Liver (tissue), 3 donors: ENCODE measurements at regions not wholly inside any gene's neighbourhood (a gene's known extent, or its start where the extent isn't known, plus 50 kb on each side); places are given as distances from the start of the nearest gene placed in this dataset.

Experiments
- CTCF ChIP-seq: fragments of 150-350 bp; IDR thresholded peaks from 2 replicates; pipeline ENCODE4 v1.5.1; 2017; ENCODE audit warnings: improper control_type of control experiment, low read depth, low read length; ENCODE audit not compliant: missing input control
- FOXA1 ChIP-seq: IDR thresholded peaks from 2 replicates; pipeline ENCODE4 v1.6.1; 2016; ENCODE audit warnings: antibody characterized with exemption
- GABPA ChIP-seq, 2 donors: IDR thresholded peaks in 1 of 2; conservative IDR thresholded peaks in 1 of 2; 2 replicates each; pipeline ENCODE4 v1.6.1; 2016; ENCODE audit warnings: antibody characterized with exemption in 2 of 2, mild to moderate bottlenecking in 1 of 2, moderate library complexity in 1 of 2
- JUND ChIP-seq, 2 donors: IDR thresholded peaks; 2 replicates each; pipeline ENCODE4 v1.6.1; 2016; ENCODE audit warnings: antibody characterized with exemption in 2 of 2
- REST ChIP-seq: IDR thresholded peaks from 2 replicates; pipeline ENCODE4 v1.6.1; 2016; ENCODE audit warnings: antibody characterized with exemption, mild to moderate bottlenecking
- TF ChIP-seq, protein P1 (sequence below): IDR thresholded peaks from 2 replicates; pipeline ENCODE4 v1.6.1; 2016; ENCODE audit warnings: antibody characterized with exemption
- donor health status: healthy.
- donor health status: healthy.

DNA sequence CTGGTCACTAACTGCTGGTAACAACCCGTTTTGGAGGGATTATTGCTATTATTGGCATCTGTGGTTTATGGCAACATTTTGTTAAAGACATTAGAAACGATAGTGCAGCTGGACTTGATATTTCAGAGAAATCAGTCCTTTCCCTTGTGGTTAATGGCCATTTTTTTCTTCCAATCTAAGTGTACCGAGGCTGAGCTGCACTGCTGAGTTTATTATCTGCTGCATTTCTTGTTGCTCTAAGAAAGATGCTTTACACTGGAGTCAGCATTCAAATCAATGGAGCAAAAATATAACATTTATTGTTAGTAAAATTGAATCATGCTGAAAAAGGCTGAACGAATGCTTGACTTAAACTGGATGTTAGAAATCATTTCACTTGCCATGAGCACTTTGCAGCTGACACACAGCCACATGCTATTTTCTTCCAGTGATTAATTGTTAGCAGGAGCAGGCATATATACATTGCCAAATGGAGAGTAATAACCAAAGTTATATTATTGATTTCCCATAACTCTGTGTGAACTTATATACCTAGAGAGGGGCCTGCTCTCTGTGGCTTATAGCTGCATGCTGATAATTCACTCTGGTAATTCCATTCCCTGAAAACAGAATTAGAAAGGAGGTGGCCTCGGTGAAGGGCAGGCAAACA lies 66.5 kb upstream of the TTC29 start:
- TF ChIP-seq, protein P1, sequence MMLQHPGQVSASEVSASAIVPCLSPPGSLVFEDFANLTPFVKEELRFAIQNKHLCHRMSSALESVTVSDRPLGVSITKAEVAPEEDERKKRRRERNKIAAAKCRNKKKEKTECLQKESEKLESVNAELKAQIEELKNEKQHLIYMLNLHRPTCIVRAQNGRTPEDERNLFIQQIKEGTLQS, result no peak
- TF ChIP-seq FOXA1 (no peak), GABPA (IDR thresholded peaks at IDR 0.05 in 1 of 2, conservative IDR thresholded peaks at IDR 0.05 in 1 of 2) (no peak), JUND (IDR thresholded peaks at IDR 0.05) (no peak), REST (no peak), CTCF (no peak)
